Caco-2 (cell line): ENCODE measurements at regions not wholly inside any gene's neighbourhood (a gene's known extent, or its start where the extent isn't known, plus 50 kb on each side); places are given as distances from the start of the nearest gene placed in this dataset.
"Not testable (repeated sequence)": the region's sequence is repeated elsewhere in the genome, so short reads cannot be mapped to it uniquely, and the experiment has no call there.

Experiments used
- BruUV-seq: library from RNA; stranded (reverse); fragments of 400-500 nt; replicated peaks from 2 replicates; lab custom pipeline; 2021; lab: Mats Ljungman, UMichigan
- CTCF ChIA-PET: fragments of 300-600 bp; sonication (Branson Sonifier 250); formaldehyde crosslinking; loops from one replicate; lab custom pipeline; 2022; ENCODE audit warnings: antibody characterized with exemption; lab: Charles Lee
- POLR2A ChIA-PET: fragments of 300-600 bp; sonication (Branson Sonifier 250); formaldehyde crosslinking; loops from one replicate; lab custom pipeline; 2022; ENCODE audit warnings: antibody characterized with exemption; lab: Charles Lee
- DNase-seq, 2 experiments: peaks; one replicate each; pipeline versions ENCODE4 v3.0.0 to v3.0.0-alpha.2; 2020 to 2022
- H3K27me3 ChIP-seq: replicated peaks from 2 replicates; pipeline ENCODE4 v1.6.0; 2011; ENCODE audit warnings: low read length; ENCODE audit not compliant: control insufficient read depth, insufficient read depth
- H3K36me3 ChIP-seq: 2 replicates; pipeline ENCODE4 v1.5.1; 2011; ENCODE audit warnings: low read length; ENCODE audit not compliant: control insufficient read depth, insufficient read depth
- H3K4me1 ChIP-seq: fragments of 250-450 bp; sonication (Bioruptor Pico); 2 replicates; pipeline ENCODE4 v1.5.1; 2020; ENCODE audit warnings: mild to moderate bottlenecking
- H3K4me3 ChIP-seq: 2 replicates; pipeline ENCODE4 v1.5.1; 2011; ENCODE audit warnings: low read depth, mild to moderate bottlenecking, control low read depth, low read length
- H3K9me3 ChIP-seq: fragments of 250-450 bp; sonication (Bioruptor Pico); 2 replicates; pipeline ENCODE4 v1.5.1; 2020; ENCODE audit warnings: mild to moderate bottlenecking, moderate library complexity
- H3K27ac Mint-ChIP-seq: one replicate; pipeline ENCODE4 v1.8.0; 2022; ENCODE audit warnings: mixed read lengths; ENCODE audit not compliant: unreplicated experiment
- H3K27me3 Mint-ChIP-seq: one replicate; pipeline ENCODE4 v1.8.0; 2022; ENCODE audit warnings: mixed read lengths; ENCODE audit not compliant: insufficient read depth, unreplicated experiment
- H3K36me3 Mint-ChIP-seq: one replicate; pipeline ENCODE4 v1.8.0; 2022; ENCODE audit warnings: mild to moderate bottlenecking, mixed read lengths; ENCODE audit not compliant: insufficient read depth, unreplicated experiment
- H3K4me1 Mint-ChIP-seq: one replicate; pipeline ENCODE4 v1.8.0; 2022; ENCODE audit warnings: low read depth, mixed read lengths; ENCODE audit not compliant: unreplicated experiment
- H3K4me3 Mint-ChIP-seq: one replicate; pipeline ENCODE4 v1.8.0; 2022; ENCODE audit warnings: mild to moderate bottlenecking, moderate library complexity, mixed read lengths; ENCODE audit not compliant: unreplicated experiment
- H3K9me3 Mint-ChIP-seq: one replicate; pipeline ENCODE4 v1.8.0; 2022; ENCODE audit warnings: mixed read lengths; ENCODE audit not compliant: unreplicated experiment
- intact Hi-C: fragments of 100-400 bp; cut with micrococcal nuclease; formaldehyde crosslinking; loops from one replicate; pipeline ENCODE4 v1.10.0; 2022; ENCODE audit not compliant: unreplicated experiment
- TF ChIP-seq, protein P1 (sequence below), 2 experiments: fragments of 200-600 bp in 1 of 2; IDR thresholded peaks; 1 replicate in 1 of 2; 2 replicates in 1 of 2; pipeline versions ENCODE4 v1.5.1 to v1.8.0; 2011 to 2022; ENCODE audit warnings: antibody characterized with exemption in 1 of 2, control low read depth in 1 of 2, inconsistent platforms in 1 of 2, low read depth in 1 of 2, low read length in 1 of 2, mild to moderate bottlenecking in 1 of 2, moderate library complexity in 1 of 2; ENCODE audit not compliant: insufficient read depth in 1 of 2, severe bottlenecking in 1 of 2, unreplicated experiment in 1 of 2

DNA sequence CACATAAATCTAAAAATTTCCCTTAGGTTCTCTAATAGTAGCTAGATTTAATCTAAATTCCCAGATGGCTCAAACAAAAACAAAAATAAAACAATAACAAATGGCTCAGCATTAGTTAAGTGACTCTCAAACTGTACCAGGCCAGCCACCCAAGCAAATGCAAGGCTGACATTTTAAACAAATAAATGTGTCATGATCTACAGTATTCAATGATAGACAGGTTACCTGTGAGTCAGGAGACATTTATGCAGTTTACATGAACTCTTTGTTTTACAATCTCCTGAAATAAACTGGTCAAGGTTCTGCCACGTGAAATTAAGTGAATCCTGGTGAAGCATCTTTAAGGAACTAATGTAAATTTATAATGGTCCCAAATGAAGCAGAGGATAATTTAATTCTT is 580.2 kb upstream of the PTPRD start:
- no peaks in the 10 kb centered on the region for H3K36me3 Mint-ChIP-seq
- no peak for DNase-seq
- no TSS peak for BruUV-seq
- no peaks in the 10 kb centered on the region for H3K4me1 Mint-ChIP-seq
- no peaks in the 10 kb centered on the region for H3K9me3 ChIP-seq
- H3K27me3 Mint-ChIP-seq, result no peaks in the 10 kb centered on the region
- intact Hi-C loops, result no loop called here
- POLR2A ChIA-PET, result no interaction called here
- H3K4me3 ChIP-seq, result no peak overlapping the region
- no peak overlapping the region for H3K4me3 Mint-ChIP-seq
- H3K27me3 ChIP-seq, result no peaks in the 10 kb centered on the region
- no peaks in the 10 kb centered on the region for H3K36me3 ChIP-seq
- TF ChIP-seq, protein P1, sequence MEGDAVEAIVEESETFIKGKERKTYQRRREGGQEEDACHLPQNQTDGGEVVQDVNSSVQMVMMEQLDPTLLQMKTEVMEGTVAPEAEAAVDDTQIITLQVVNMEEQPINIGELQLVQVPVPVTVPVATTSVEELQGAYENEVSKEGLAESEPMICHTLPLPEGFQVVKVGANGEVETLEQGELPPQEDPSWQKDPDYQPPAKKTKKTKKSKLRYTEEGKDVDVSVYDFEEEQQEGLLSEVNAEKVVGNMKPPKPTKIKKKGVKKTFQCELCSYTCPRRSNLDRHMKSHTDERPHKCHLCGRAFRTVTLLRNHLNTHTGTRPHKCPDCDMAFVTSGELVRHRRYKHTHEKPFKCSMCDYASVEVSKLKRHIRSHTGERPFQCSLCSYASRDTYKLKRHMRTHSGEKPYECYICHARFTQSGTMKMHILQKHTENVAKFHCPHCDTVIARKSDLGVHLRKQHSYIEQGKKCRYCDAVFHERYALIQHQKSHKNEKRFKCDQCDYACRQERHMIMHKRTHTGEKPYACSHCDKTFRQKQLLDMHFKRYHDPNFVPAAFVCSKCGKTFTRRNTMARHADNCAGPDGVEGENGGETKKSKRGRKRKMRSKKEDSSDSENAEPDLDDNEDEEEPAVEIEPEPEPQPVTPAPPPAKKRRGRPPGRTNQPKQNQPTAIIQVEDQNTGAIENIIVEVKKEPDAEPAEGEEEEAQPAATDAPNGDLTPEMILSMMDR (IDR thresholded peaks at IDR 0.05; ENCODE audit: insufficient read depth in 1 of 2, low read depth in 1 of 2, low read length in 1 of 2, severe bottlenecking in 1 of 2, unreplicated experiment in 1 of 2), result no peak
- no peaks in the 10 kb centered on the region for H3K4me1 ChIP-seq
- no peaks in the 10 kb centered on the region for H3K9me3 Mint-ChIP-seq
- H3K27ac Mint-ChIP-seq, result no peak overlapping the region
- CTCF ChIA-PET, result no interaction called here

DNA sequence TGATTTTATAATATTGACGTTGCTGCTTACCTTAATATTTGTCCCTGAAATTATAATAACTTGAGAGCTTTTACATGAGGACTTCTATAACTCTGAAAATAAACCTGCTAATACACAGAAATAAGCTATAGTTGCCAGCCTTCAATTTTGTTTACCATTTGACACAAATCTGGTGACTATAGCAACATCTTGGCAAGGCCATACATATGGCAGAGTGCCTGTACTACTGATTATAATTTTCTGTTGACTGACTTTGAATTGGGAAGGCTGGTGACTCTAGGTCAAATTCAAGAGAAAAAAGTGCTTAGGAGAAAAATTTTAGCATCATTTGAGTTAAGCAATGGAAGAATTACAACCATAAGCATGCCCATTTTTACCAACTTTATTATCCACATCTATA is 581.4 kb upstream of the PTPRD start:
- H3K9me3 Mint-ChIP-seq, result no peaks in the 10 kb centered on the region
- H3K36me3 Mint-ChIP-seq, result no peaks in the 10 kb centered on the region
- CTCF ChIA-PET, result no interaction called here
- BruUV-seq, result no TSS peak
- Histone ChIP-seq H3K27me3 (no peaks in the 10 kb centered on the region), H3K9me3 (no peaks in the 10 kb centered on the region), H3K36me3 (no peaks in the 10 kb centered on the region), H3K4me3 (no peak overlapping the region), H3K4me1 (no peaks in the 10 kb centered on the region)
- H3K27ac Mint-ChIP-seq, result no peak overlapping the region
- POLR2A ChIA-PET, result no interaction called here
- intact Hi-C loops, result no loop called here
- no peak overlapping the region for H3K4me3 Mint-ChIP-seq
- no peaks in the 10 kb centered on the region for H3K27me3 Mint-ChIP-seq
- H3K4me1 Mint-ChIP-seq, result no peaks in the 10 kb centered on the region
- no peak for DNase-seq
- TF ChIP-seq, protein P1 (IDR thresholded peaks at IDR 0.05; ENCODE audit: insufficient read depth in 1 of 2, low read depth in 1 of 2, low read length in 1 of 2, severe bottlenecking in 1 of 2, unreplicated experiment in 1 of 2), result no peak

DNA sequence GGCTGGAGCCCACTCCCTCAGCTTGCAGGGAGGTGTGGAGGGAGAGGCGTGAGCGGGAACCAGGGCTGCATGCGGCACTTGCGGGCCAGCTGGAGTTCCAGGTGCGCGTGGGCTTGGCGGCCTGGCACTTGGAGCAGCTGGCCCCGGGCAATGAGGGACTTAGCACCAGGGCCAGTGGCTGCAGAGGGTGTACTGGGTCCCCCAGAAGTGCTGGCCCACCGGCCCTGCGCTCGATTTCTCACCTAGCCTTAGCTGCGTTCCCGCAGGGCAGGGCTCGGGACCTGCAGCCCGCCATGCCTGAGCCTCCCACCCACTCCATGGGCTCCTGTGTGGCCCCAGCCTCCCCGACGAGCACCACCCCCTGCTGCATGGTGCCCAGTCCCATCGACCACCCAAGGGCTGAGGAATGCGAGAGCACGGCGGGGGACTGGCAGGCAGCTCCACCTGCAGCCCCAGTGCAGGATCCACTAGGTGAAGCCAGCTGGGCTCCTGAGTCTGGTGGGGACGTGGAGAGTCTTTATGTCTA is 584.1 kb upstream of the PTPRD start:
- intact Hi-C loops, H3K4me1 Mint-ChIP-seq, H3K4me1 ChIP-seq, H3K4me3 Mint-ChIP-seq, DNase-seq, H3K36me3 Mint-ChIP-seq, BruUV-seq, H3K36me3 ChIP-seq, H3K4me3 ChIP-seq, H3K9me3 Mint-ChIP-seq, H3K27me3 Mint-ChIP-seq, H3K27me3 ChIP-seq, CTCF ChIA-PET, H3K9me3 ChIP-seq, H3K27ac Mint-ChIP-seq, POLR2A ChIA-PET: not testable (repeated sequence)

DNA sequence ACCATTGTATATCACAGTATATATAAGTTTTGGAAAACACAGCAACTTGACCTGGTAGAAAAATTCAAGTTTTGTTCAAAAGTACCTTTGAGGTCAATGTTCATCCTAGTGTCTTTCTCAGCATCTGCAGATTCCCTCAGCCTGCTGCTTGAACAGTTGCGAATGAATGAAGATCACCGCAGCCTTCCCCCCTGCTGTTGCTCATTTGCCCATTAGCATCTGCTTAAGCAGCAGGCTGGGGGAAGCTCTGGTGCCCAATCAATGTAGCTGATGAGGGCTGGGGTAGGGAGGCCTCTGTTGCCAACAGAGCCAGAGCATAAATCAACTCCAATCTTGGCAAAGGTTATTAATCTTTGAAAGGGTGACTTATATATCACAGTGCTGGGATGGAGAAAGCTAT is 586.5 kb upstream of the PTPRD start:
- Mint-ChIP-seq H3K27me3 (no peaks in the 10 kb centered on the region), H3K4me3 (no peak overlapping the region), H3K4me1 (no peaks in the 10 kb centered on the region), H3K27ac (no peak overlapping the region), H3K36me3 (no peaks in the 10 kb centered on the region), H3K9me3 (no peaks in the 10 kb centered on the region)
- DNase-seq, result no peak
- Histone ChIP-seq H3K36me3 (no peaks in the 10 kb centered on the region), H3K4me1 (no peaks in the 10 kb centered on the region), H3K27me3 (no peaks in the 10 kb centered on the region), H3K9me3 (no peaks in the 10 kb centered on the region), H3K4me3 (no peak overlapping the region)
- BruUV-seq, result no TSS peak
- ChIA-PET CTCF (no interaction called here), POLR2A (no interaction called here)
- intact Hi-C loops, result no loop called here
- TF ChIP-seq, protein P1 (IDR thresholded peaks at IDR 0.05; ENCODE audit: insufficient read depth in 1 of 2, low read depth in 1 of 2, low read length in 1 of 2, severe bottlenecking in 1 of 2, unreplicated experiment in 1 of 2), result no peak
